Right kidney (tissue), 1 donor: ENCODE measurements at regions not wholly inside any gene's neighbourhood (a gene's known extent, or its start where the extent isn't known, plus 50 kb on each side); places are given as distances from the start of the nearest gene placed in this dataset.

Experiments used
- DNase-seq: peaks from one replicate; pipeline ENCODE4 v3.0.0-alpha.2; 2016

DNA sequence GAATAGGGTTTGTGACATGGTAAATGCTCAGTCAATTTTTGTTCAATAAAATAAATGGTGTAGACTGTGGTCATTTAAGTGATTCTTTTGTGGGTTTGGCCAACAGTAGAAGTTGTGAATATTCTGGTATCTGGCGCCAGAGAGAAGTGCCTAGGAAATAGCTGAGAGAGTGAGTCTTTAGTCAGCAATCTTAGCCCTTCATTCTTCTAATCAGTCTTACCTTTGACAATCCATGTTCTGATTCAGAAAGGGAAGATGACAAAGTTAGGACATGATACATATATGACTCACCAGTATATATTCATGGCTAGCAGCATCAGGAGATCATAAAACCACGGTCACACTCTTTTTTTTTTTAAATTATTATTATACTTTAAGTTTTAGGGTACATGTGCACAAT, 141.8 kb upstream of the PCDH18 start:
- DNase-seq = no peak

GRCh38 chr4:137668885-137669545, 136.7 kb upstream of the PCDH18 start:
- no peak for DNase-seq

GRCh38 chr4:137664416-137664815, 132.1 kb upstream of the PCDH18 start:
- peak; percentile 37 for DNase-seq

GRCh38 chr4:137664046-137664387, 131.7 kb upstream of the PCDH18 start:
- DNase-seq = peak; percentile 63

GRCh38 chr4:137663251-137664045, 131.2 kb upstream of the PCDH18 start:
- DNase-seq = peak; percentile 41

DNA sequence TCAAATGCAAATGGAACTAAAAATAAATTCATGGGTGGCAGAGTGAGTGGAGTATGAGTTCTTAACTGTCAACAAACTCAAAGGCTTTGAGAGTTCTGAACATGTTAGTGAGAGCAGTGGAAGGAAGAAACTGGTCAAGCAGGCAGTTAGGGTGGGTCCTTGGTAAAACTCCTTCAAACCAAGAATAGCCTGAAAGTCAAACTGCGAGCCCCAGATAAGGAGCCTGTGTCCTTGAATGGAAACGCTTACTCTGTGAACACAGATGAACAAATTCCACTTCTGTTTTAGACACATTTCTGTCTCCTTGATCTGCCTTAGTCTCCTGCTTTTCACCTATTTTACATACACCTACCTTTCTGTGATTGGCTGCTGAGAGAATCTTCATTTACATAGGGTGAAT, 129.4 kb upstream of the PCDH18 start:
- DNase-seq = no peak

- no peak for DNase-seq
Observed at GRCh38 chr4:137660211-137660610, 127.9 kb upstream of the PCDH18 start.

DNA sequence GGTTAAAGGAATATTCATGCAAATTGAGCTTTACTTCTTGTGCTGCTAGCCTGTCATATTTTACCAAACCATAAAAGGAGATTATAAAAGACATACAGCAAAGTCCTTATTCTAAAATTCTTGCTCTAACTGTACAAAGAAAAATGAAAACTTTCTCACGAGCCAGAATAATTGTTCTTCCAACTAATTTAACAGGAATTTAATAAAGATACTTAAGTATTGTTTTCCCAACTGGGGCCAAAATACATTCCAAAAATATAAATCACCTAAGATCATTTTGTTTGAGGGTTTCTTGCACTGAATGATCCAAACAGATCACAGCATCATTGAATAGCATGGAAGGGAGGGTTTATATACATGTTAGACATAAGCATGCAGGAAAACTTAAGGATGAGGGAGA, 127.1 kb upstream of the PCDH18 start:
- DNase-seq = no peak

DNA sequence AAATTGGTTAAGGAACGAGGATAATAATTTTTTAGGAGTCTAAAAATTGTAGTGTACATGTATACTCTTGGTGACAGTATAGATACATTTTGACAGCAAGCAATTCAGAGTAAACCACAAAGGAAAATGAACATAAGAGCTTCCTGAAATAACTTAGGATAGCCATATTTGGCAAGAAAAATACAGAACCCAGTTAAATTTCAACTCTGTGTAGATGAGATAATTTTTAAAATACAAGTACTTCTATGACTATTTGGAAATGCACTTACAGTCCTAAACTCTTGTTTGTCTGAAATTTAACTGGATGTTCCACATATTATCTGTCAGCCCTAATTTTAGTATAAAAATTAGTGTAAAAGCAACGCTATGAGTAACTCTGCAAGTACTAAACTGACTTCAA, 124.4 kb upstream of the PCDH18 start:
- no peak for DNase-seq

GRCh38 chr4:137655302-137655701, 123.0 kb upstream of the PCDH18 start:
- no peak for DNase-seq

GRCh38 chr4:137651128-137651527, 118.8 kb upstream of the PCDH18 start:
- DNase-seq = no peak

- no peak for DNase-seq
Observed at GRCh38 chr4:137649711-137650450, 117.6 kb upstream of the PCDH18 start.

GRCh38 chr4:137648531-137648930, 116.2 kb upstream of the PCDH18 start:
- DNase-seq = no peak

DNA sequence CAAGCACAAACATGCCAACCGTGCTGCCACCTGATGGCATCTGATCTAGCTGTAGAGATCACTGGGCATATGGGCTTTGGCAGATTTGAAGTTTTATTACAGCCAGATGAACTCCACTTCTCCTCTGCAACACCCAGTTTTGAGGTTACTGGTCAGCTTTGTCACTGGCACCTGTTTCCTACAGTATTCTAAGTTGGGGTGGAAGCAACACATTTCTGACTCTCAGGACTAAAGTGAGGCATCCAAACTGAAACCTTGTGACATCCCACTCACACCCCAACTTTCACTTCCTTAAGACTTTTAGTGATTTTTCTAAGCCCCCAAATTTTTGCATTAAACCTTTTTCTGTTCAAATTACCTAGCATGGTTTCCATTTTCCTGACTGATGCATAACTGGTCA, 115.1 kb upstream of the PCDH18 start:
- DNase-seq = no peak

DNA sequence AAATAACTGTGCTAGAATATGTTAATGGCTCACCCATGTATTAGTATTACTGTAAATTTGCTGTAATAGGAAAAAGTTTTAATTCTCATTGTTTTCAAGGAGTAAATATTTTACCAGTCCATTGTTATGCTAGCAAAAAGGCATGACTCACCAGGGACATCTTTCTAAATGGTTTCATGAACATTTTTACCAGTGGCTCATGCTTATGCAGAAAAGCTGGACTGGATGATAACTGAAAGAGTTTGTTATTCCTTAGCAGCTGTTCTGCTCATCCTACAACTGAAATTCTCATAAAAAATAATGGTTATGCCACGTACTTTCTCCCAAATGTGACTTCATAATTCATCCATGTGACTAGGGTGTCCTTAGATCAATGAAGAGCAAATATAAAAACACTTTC, 111.9 kb upstream of the PCDH18 start:
- DNase-seq = no peak

GRCh38 chr4:137641544-137641943, 109.2 kb upstream of the PCDH18 start:
- DNase-seq = no peak

- no peak for DNase-seq
Observed at GRCh38 chr4:137640838-137641158, 108.5 kb upstream of the PCDH18 start.

GRCh38 chr4:137640156-137640837, 108.0 kb upstream of the PCDH18 start:
- DNase-seq = no peak

DNA sequence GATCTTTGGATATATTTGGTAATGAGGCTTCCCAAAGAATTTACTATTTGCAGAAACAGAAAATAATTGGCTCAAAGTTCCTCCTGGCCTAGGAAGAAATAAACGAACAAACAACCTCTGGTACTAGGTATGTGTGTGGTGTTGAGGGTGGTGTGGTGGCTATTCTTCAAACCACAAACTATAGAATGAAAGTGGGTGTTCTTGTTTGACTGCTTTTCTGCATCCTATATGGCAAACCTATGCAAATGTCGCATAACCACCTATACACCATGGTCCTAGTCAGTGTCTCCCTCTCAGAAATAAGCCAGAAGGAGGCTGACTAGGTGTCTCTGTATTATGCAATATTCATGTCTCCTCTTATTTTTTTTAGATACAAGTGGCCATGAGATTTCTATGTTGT, 106.6 kb upstream of the PCDH18 start:
- no peak for DNase-seq

- no peak for DNase-seq
Observed at GRCh38 chr4:137635601-137636000, 103.3 kb upstream of the PCDH18 start.

- no peak for DNase-seq
Observed at GRCh38 chr4:137635108-137635507, 102.8 kb upstream of the PCDH18 start.

GRCh38 chr4:137632842-137633241, 100.5 kb upstream of the PCDH18 start:
- DNase-seq = no peak

GRCh38 chr4:137631605-137632004, 99.3 kb upstream of the PCDH18 start:
- DNase-seq = no peak
